ENCODE measurements at regions not wholly inside any gene's neighbourhood (a gene's known extent, or its start where the extent isn't known, plus 50 kb on each side); places are given as distances from the start of the nearest gene placed in this dataset.

GRCh38 chr6:95660544-95660943 lies 83.2 kb downstream of the MANEA start:
- no peak for DNase-seq (ENCODE audit: low read depth)
- H3K4me3 ChIP-seq (ENCODE audit: low read length), result no peak overlapping the region
- TF ChIP-seq CTCF (conservative IDR thresholded peaks at IDR 0.05; ENCODE audit: low read depth, low read length), result no peak

- no peak for TF ChIP-seq CTCF (conservative IDR thresholded peaks at IDR 0.05; ENCODE audit: low read depth, low read length)
- DNase-seq (ENCODE audit: low read depth), result no peak
These were observed 92.7 kb downstream of the MANEA start for GRCh38 chr6:95670011-95670463.

GRCh38 chr6:95676011-95676628 lies 98.8 kb downstream of the MANEA start:
- H3K4me3 ChIP-seq (ENCODE audit: low read length), result no peak overlapping the region
- TF ChIP-seq CTCF (conservative IDR thresholded peaks at IDR 0.05; ENCODE audit: low read depth, low read length), result no peak
- DNase-seq (ENCODE audit: low read depth), result no peak

More at GRCh38 chr6:95670011-95670463, 92.7 kb downstream of the MANEA start:
- no peak overlapping the region for H3K4me3 ChIP-seq (ENCODE audit: low read length)

GRCh38 chr6:95679981-95680380 lies 102.6 kb downstream of the MANEA start:
- no peak for TF ChIP-seq CTCF (conservative IDR thresholded peaks at IDR 0.05; ENCODE audit: low read depth, low read length)

GRCh38 chr6:95681736-95682135 lies 104.4 kb downstream of the MANEA start:
- DNase-seq (ENCODE audit: low read depth), result no peak
- H3K4me3 ChIP-seq (ENCODE audit: low read length), result no peak overlapping the region
- TF ChIP-seq CTCF (conservative IDR thresholded peaks at IDR 0.05; ENCODE audit: low read depth, low read length), result no peak

More at GRCh38 chr6:95679981-95680380, 102.6 kb downstream of the MANEA start:
- no peak for DNase-seq (ENCODE audit: low read depth)
- no peak overlapping the region for H3K4me3 ChIP-seq (ENCODE audit: low read length)

- no peak for TF ChIP-seq CTCF (conservative IDR thresholded peaks at IDR 0.05; ENCODE audit: low read depth, low read length)
- H3K4me3 ChIP-seq (ENCODE audit: low read length), result no peak overlapping the region
- DNase-seq (ENCODE audit: low read depth), result no peak
These were observed 105.1 kb downstream of the MANEA start for GRCh38 chr6:95682476-95682875.

GRCh38 chr6:95685822-95686221 lies 108.5 kb downstream of the MANEA start:
- TF ChIP-seq CTCF (conservative IDR thresholded peaks at IDR 0.05; ENCODE audit: low read depth, low read length), result no peak
- no peak for DNase-seq (ENCODE audit: low read depth)
- no peak overlapping the region for H3K4me3 ChIP-seq (ENCODE audit: low read length)
